ENCODE measurements at regions not wholly inside any gene's neighbourhood (a gene's known extent, or its start where the extent isn't known, plus 50 kb on each side); places are given as distances from the start of the nearest gene placed in this dataset.

DNA sequence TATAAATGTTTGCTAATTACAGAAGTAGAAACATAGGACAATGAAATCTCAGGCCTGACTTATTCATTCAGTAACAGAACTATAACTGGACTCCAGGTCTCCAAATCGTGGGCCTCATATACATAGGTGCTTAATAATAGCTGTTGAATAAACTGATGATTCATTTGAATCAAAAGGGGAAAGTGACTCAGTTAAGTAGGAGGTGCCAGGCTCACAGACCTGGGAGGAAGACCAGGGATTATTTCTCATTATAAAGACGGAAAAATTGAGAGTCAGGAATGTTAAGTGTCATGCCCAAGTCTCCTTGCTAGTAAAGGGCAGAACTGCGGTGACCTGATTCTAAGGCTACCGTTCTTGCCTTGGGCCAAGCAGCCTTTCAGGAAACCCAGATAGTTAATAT lies 131.5 kb downstream of the HS3ST1 start:
- TF ChIP-seq SUZ12 (IDR thresholded peaks at IDR 0.05; ENCODE audit: extremely low read depth, insufficient read depth, insufficient read length), result no peak
- TF ChIP-seq ZNF274 (IDR thresholded peaks at IDR 0.05; ENCODE audit: low read depth, low read length), result no peak

Measured in NT2/D1 (cell line).